ENCODE measurements at regions not wholly inside any gene's neighbourhood (a gene's known extent, or its start where the extent isn't known, plus 50 kb on each side); places are given as distances from the start of the nearest gene placed in this dataset.

- TF ChIP-seq ARHGAP35 (IDR thresholded peaks at IDR 0.05; ENCODE audit: partially characterized antibody) (no peak), JUNB (CRISPR knock-in tag; conservative IDR thresholded peaks at IDR 0.05) (no peak), CTCF (IDR thresholded peaks at IDR 0.05 in 2 of 3, conservative IDR thresholded peaks at IDR 0.05 in 1 of 3; ENCODE audit: insufficient read depth in 2 of 3, low read depth in 1 of 3, low read length in 3 of 3) (no peak), SRF (CRISPR knock-in tag; IDR thresholded peaks at IDR 0.05) (no peak), ZNF511 (CRISPR knock-in tag; IDR thresholded peaks at IDR 0.05) (no peak), MXI1 (IDR thresholded peaks at IDR 0.05; ENCODE audit: low read depth, low read length) (no peak), EP300 (IDR thresholded peaks at IDR 0.05; ENCODE audit: low read length) (no peak), RUNX1 (IDR thresholded peaks at IDR 0.05; ENCODE audit: low read depth) (no peak), SRSF9 (IDR thresholded peaks at IDR 0.05; ENCODE audit: borderline replicate concordance, low read depth, low read length) (no peak)
Measured at GRCh38 chr16:26344976-26345375, 653.2 kb downstream of the HS3ST4 start.
